ENCODE measurements at regions not wholly inside any gene's neighbourhood (a gene's known extent, or its start where the extent isn't known, plus 50 kb on each side); places are given as distances from the start of the nearest gene placed in this dataset.
A peak's percentile ranks its signal among the peaks of the same experiment; 100 is the strongest.

GRCh38 chr3:14288833-14289451, 110.3 kb downstream of the LSM3 start:
- no peak for DNase-seq

GRCh38 chr3:14289590-14290461, 111.2 kb downstream of the LSM3 start:
- no peak for DNase-seq

- DNase-seq = no peak
Observed at GRCh38 chr3:14290631-14291385, 111.6 kb upstream of the SLC6A6 start.

DNA sequence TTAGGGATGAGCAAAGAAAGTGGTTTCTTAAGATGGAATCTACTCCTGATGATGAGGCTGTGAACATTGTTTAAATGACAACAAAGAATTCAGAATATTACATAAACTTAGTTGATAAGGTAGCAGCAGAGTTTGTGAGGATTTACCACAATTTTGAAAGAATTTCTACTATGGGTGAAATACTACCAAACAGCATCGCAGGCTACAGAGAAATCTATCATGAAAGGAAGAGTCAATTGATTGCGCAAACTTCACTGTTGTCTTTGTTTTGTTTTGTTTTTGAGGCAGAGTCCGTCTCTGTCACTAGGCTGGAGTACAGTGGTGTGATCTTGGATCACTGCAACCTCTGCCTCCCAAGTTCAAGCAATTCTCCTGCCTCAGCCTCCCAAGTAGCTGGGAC, 107.4 kb upstream of the SLC6A6 start:
- DNase-seq = no peak

- DNase-seq = no peak
Observed at GRCh38 chr3:14295801-14296200, 106.6 kb upstream of the SLC6A6 start.

GRCh38 chr3:14297305-14297704, 105.1 kb upstream of the SLC6A6 start:
- no peak for DNase-seq

GRCh38 chr3:14297784-14298236, 104.6 kb upstream of the SLC6A6 start:
- no peak for DNase-seq

DNA sequence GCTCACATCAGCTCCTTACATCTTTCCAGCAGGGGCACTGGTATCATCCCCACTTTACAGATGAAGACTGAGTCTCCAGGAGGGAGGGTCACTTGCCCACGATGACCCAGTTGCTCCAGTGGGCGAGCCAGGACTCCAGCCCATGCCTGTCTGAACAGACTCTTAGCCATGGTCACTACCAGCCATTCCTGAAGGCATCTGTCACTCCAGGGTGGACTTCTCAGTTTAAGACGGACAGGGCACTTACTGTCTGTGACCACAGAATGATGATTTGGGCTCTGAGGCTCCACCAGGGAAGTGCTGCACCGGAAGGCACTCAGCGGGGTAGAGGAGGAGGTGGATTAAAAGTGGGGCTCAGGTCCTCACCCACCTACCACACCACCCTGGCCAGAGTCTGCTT, 104.0 kb upstream of the SLC6A6 start:
- no peak for DNase-seq

GRCh38 chr3:14298991-14299555, 103.3 kb upstream of the SLC6A6 start:
- DNase-seq = no peak

GRCh38 chr3:14299767-14300166, 102.6 kb upstream of the SLC6A6 start:
- DNase-seq = no peak

GRCh38 chr3:14300721-14301399, 101.5 kb upstream of the SLC6A6 start:
- no peak for DNase-seq

GRCh38 chr3:14301558-14301957, 100.8 kb upstream of the SLC6A6 start:
- no peak for DNase-seq

DNA sequence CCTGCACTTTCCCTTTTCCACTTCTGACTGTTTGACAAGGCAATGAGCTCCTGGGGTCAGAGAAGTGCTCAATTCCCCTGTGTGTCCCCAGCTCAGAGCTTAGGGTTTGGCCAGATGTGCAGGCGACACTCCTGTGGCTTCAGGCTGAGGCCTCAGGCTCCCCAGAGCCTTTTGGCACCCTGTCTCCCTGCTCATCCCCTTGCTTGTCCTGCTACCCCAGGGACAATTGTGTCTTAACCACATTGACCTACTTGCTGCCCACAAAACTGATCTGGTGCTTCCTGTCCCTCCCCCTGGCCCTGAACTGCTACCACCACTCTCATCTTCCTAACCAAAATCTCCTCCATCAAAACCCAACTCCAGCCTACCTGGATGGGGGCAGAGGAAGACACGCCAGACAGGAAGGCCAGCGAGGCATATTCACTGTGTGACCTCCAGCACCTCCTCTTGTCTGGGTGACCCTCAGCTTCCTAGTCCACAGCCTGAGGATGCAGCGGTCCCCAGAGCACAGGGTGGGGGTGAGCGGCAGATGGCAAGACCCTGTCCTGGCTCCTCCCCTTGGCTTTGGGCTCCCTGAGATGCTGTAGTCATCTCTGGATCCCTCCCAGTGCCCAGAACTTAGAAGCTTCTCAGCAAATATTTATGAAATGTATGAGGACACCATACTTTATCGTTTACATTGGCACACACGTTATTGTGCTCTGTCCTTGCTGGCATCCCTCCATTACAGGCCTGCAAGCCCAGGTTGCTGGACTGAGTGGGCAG, 98.9 kb upstream of the SLC6A6 start:
- DNase-seq = no peak

- DNase-seq = no peak
Observed at GRCh38 chr3:14304101-14305045, 98.0 kb upstream of the SLC6A6 start.

DNA sequence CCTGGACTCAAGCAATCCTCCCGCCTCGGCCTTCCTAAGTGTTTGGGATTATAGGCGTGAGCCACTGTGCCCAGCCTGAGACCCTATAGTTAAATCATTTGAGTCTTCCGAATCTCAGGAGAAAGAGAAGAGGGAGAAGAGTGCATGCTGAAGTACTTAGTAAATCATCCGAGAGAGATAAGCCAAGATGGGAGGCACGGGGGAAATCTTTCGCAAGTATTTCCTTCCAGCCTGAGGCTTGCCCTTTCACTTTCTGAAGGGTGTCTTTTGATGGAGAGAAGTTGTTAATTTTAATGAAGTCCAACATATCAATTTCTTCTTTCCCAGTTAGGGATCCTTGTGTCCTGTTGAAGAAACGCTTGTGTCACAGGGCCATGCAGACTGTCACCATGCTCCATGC, 97.1 kb upstream of the SLC6A6 start:
- no peak for DNase-seq

- DNase-seq = peak; percentile 44
Observed at GRCh38 chr3:14306142-14306541, 96.3 kb upstream of the SLC6A6 start.

GRCh38 chr3:14307656-14308302, 94.6 kb upstream of the SLC6A6 start:
- no peak for DNase-seq

DNA sequence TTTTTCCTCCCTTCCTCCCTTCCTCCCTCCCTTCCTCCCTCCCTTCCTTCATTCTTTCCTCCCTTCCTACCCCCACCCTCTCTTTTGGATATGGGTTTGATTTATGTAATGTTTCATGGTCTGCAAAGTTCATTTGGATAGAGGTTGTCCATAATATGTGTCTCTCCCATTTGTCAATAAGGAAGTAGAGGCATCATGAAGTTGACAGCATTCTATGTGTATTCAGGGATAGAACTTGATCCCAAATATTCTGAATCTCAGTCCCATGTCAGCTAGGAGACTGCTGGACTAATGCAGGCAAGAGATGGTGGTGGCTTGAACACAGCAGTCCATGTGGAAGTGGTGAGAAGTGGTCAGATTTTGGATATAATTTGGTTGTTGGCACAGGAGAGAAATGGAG, 90.7 kb upstream of the SLC6A6 start:
- DNase-seq = no peak

DNA sequence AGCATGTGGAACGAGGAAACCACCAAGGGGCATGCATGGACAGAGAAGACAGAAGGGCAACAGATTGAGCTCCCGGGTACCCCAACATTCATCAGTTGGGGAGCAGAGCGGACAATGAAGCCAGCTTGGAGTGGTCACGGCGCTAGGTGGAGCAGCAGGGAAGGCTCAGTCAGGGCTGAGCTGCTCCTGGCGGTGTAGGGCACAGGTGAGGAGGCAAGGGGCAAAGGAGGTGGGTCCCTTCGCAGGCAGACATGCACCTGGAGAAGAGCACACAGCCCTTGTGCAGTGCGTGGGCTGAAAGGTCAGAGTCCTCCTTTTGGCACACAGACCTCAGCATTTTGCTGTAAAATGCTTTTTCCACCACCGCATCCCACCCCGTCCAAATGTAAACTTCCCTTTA, 90.0 kb upstream of the SLC6A6 start:
- DNase-seq = no peak

DNA sequence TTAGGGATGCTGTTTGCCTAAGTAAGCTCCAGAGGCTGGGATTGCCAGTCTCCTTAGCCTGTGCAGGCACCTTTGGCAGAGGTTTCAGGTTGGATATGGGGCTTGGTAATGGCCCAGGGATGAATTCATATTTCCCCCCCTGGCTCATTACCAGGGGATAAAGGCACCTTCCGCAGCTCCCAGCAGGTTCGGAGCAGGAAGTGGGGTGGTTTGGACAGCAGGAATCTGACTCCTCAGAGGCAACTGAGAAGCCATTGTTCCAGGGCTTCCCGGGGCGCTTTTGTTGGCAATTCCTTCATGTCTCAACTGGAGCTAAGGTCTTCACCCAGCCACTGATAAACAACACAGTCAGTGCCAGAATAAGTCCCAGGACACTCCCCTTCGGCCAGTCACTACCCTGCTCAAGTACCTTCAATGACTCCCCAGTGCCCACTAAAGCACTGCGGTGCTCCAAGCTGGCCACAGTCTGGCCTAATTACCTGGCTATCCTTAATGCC, 85.3 kb upstream of the SLC6A6 start:
- no peak for DNase-seq

Data from NCI-H2171 (cell line).